Fibroblast of lung (primary cell): ENCODE measurements at regions not wholly inside any gene's neighbourhood (a gene's known extent, or its start where the extent isn't known, plus 50 kb on each side); places are given as distances from the start of the nearest gene placed in this dataset.

Source experiments
- EZH2 ChIP-seq: IDR thresholded peaks from 2 replicates; pipeline ENCODE4 v1.5.1; 2012; ENCODE audit warnings: low read length, control low read depth, mild to moderate bottlenecking; ENCODE audit errors: missing control alignments
- TF ChIP-seq, protein P1 (sequence below), 2 donors: IDR thresholded peaks in 1 of 2; conservative IDR thresholded peaks in 1 of 2; 1 replicate in 1 of 2; 2 replicates in 1 of 2; pipeline ENCODE4 v1.5.1; 2011 to 2012; ENCODE audit warnings: low read length in 2 of 2, control low read depth in 1 of 2, inconsistent platforms in 1 of 2, low read depth in 1 of 2, mild to moderate bottlenecking in 1 of 2

DNA sequence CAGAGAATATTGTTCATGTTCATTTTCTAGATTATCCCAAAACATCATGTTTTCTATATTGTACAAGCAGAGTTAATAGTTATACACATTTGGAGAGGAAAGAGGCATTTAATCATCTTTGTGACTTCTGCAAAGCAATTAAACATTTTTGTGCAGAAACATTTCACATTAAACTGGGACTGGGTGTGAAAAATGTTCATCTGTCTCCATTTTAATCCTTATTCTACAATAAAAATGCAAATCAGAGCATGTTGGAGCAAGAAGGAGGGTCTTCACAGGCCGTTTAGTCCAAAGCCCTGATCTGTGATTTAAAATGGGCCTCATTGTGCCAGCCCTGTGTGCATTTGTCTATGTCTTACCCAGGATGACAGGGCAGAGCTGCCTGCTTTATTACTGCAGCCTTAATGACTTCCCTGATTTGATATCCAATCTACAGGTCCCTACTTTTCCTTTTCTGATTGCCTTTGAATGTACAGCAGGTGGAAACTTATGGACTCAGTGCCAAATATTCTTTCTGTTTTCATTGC, 183.5 kb downstream of the CAVIN4 start:
- TF ChIP-seq EZH2, result no peak
- TF ChIP-seq, protein P1, sequence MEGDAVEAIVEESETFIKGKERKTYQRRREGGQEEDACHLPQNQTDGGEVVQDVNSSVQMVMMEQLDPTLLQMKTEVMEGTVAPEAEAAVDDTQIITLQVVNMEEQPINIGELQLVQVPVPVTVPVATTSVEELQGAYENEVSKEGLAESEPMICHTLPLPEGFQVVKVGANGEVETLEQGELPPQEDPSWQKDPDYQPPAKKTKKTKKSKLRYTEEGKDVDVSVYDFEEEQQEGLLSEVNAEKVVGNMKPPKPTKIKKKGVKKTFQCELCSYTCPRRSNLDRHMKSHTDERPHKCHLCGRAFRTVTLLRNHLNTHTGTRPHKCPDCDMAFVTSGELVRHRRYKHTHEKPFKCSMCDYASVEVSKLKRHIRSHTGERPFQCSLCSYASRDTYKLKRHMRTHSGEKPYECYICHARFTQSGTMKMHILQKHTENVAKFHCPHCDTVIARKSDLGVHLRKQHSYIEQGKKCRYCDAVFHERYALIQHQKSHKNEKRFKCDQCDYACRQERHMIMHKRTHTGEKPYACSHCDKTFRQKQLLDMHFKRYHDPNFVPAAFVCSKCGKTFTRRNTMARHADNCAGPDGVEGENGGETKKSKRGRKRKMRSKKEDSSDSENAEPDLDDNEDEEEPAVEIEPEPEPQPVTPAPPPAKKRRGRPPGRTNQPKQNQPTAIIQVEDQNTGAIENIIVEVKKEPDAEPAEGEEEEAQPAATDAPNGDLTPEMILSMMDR (conservative IDR thresholded peaks at IDR 0.05 in 1 of 2, IDR thresholded peaks at IDR 0.05 in 1 of 2; ENCODE audit: low read depth in 1 of 2, low read length in 2 of 2), result no peak
